A673 (cell line): ENCODE measurements at regions not wholly inside any gene's neighbourhood (a gene's known extent, or its start where the extent isn't known, plus 50 kb on each side); places are given as distances from the start of the nearest gene placed in this dataset.

Experiments
- CTCF ChIP-seq: fragments of 300-800, 200-600 bp; sonication (generic); conservative IDR thresholded peaks from 2 replicates; pipeline ENCODE4 v1.5.1; 2017; ENCODE audit warnings: low read depth, mild to moderate bottlenecking, antibody characterized with exemption, low read length, moderate library complexity, mixed read lengths
- EZH2 ChIP-seq: fragments of 200-600 bp; sonication (generic); IDR thresholded peaks from 2 replicates; pipeline ENCODE4 v1.6.1; 2017; ENCODE audit warnings: borderline replicate concordance, low read depth, mild to moderate bottlenecking, mixed read lengths, antibody characterized with exemption, low read length; ENCODE audit not compliant: poor library complexity, severe bottlenecking

DNA sequence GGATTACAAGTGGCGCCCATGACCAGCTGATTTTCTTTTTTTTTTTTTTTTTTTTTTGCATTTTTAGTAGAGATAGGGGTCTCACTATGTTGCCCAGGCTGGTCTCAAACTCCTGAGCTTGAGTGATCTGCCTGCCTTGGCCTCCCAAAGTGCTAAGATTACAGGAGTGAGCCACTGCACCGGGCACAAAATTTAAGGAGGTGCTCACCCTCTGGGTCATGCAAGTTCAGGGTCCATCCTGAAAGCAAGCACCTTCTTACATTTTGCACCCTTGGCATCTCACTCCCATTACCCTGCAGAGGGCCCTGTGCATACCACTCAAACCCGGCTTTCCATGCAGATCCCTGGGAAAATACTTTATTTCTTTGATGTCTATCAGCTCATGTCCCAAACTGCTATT lies 95.6 kb upstream of the ADRA1B start:
- no peak for TF ChIP-seq CTCF
- TF ChIP-seq EZH2: no peak
